Right cardiac atrium (tissue), 5 donors: ENCODE measurements at regions not wholly inside any gene's neighbourhood (a gene's known extent, or its start where the extent isn't known, plus 50 kb on each side); places are given as distances from the start of the nearest gene placed in this dataset.

ENCODE experiments used
- ATAC-seq, 2 donors: fragments of 200-7000 bp; cut with Tn5 transposase; one replicate each; pipeline versions ENCODE4 v1.8.0 to v1.9.1; 2020; ENCODE audit warnings: moderate library complexity in 2 of 2, mild to moderate bottlenecking in 1 of 2
- DNase-seq, 3 donors: peaks; one replicate each; pipeline ENCODE4 v3.0.0-alpha.2; 2020
- H3K27ac ChIP-seq: one replicate; pipeline ENCODE4 v1.5.1; 2013; ENCODE audit warnings: mild to moderate bottlenecking, low read length, control low read depth, moderate library complexity
- H3K27me3 ChIP-seq: one replicate; pipeline ENCODE4 v1.6.1; 2013; ENCODE audit not compliant: control insufficient read depth, insufficient read depth
- H3K4me1 ChIP-seq: one replicate; pipeline ENCODE4 v1.6.1; 2013; ENCODE audit warnings: low read length; ENCODE audit not compliant: control insufficient read depth, insufficient read depth
- H3K4me3 ChIP-seq: one replicate; pipeline ENCODE4 v1.5.1; 2013; ENCODE audit warnings: low read length, control low read depth
- H3K9me3 ChIP-seq: one replicate; pipeline ENCODE4 v1.6.1; 2013; ENCODE audit warnings: low read length; ENCODE audit not compliant: control insufficient read depth
- WGBS: extraction: QIAGEN DNeasy Blood & Tissue Kit; methylation state at CpG from one replicate; pipeline ENCODE4 v1.1.7; 2013; 5-methylcytosine and 5-hydroxymethylcytosine counted together
- intact Hi-C, 4 donors: fragments of 100-400 bp; cut with DNase I; formaldehyde crosslinking; loops; one replicate each; pipeline versions ENCODE4 v1.11.0 to v1.14.0; 2022 to 2023
- donor health status: healthy with polysubstance abuse.
- donor health status: DM: no; HTN: yes; CAD: no.
- donor health status: DM: no; HTN: no; CAD: no.
- donor health status: DM: no; HTN: yes; CAD: no; lungs with severe emphysema.
- donor health status: DM: yes; HTN: yes; CAD: no.

DNA sequence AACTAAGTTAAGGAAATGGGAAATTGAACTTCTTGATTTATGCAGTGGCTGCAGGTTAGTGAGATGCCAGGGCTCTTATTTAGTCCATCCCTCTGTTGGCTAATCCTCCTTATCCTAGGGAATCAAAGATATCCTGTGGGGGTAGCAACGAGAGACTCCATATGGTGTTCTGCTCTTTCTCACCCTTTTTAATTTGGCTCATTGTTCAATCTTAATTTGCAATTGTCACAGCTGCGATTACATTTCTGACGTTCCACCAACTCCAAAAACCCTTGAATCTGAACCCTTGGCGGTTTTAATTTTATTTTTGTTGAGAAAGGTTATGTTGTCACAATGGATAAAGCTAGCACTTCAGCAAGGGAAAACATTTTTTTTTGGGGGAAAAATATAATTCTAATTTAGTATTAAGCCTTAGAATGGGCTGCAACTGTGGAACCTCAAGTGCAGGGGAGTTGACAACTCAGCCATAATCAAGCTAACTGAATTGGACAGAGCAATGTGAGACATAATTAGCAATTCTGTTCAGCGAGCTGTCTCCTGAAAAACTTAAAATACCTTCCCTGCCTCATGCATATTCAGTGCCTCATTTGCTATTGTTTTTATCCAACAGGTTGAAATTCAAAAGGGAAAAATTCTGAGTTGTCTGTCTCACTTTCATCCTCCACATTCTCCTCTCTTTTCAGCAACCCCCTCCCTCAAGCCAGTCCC is 91.3 kb downstream of the MAT2B start:
- no peak for DNase-seq
- WGBS, result 51% methylated on average over 5 of the region's 5 CpGs
- Histone ChIP-seq H3K4me1 (no peaks in the 10 kb centered on the region), H3K4me3 (no peak overlapping the region), H3K27me3 (no peaks in the 10 kb centered on the region), H3K27ac (no peak overlapping the region), H3K9me3 (no peaks in the 10 kb centered on the region)
- intact Hi-C loops, result no loop called here
- ATAC-seq, result no peak

DNA sequence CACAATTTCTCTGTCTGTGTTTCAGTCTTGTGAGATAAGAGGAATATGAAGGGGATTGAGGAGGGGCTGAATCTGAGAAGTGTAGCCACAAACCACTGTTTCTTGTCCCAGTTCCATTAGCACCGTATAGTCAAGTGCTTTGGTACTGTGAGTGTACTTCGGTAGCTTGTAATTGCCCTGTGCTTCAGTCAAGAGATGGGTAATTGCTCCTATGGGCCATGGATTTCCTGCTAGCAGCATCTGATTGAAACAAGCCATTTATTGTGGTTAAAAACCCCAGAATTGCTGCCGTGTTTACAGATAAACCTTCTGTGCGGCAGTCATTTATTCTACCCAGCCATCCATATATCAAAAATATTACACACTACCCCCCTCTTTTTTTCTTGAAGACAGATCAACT is 98.6 kb downstream of the MAT2B start:
- Histone ChIP-seq H3K27me3 (no peaks in the 10 kb centered on the region), H3K4me1 (no peaks in the 10 kb centered on the region), H3K9me3 (no peaks in the 10 kb centered on the region), H3K27ac (no peak overlapping the region), H3K4me3 (no peak overlapping the region)
- ATAC-seq (no peak), DNase-seq (no peak)
- intact Hi-C loops, result no loop called here
- WGBS, result 77% methylated on average over 4 of the region's 4 CpGs

DNA sequence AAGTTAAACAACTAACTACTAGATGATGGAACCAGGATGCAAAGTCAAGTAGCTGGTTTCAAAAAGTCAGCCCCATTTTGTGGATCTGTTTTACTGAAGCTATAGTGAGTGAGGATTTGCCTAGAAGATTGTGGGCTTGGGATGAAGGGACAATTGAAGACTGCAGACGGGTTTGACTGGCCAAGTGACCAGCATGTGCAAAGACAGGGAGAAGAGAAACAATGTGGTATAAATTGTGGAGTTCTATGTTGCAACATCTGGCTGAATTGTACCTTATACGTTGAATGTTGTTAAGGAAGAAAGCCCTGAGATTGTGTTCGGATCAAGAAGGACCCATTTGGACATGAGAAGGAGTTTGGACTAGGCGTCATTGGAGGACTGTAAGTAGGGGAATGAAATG is 101.8 kb downstream of the MAT2B start:
- ATAC-seq, result no peak
- DNase-seq, result no peak
- intact Hi-C loops, result no loop called here
- no peaks in the 10 kb centered on the region for H3K27me3 ChIP-seq
- H3K4me1 ChIP-seq, result no peaks in the 10 kb centered on the region
- H3K9me3 ChIP-seq, result no peaks in the 10 kb centered on the region
- no peak overlapping the region for H3K4me3 ChIP-seq
- 82% methylated on average over 4 of the region's 4 CpGs for WGBS
- H3K27ac ChIP-seq, result no peak overlapping the region

DNA sequence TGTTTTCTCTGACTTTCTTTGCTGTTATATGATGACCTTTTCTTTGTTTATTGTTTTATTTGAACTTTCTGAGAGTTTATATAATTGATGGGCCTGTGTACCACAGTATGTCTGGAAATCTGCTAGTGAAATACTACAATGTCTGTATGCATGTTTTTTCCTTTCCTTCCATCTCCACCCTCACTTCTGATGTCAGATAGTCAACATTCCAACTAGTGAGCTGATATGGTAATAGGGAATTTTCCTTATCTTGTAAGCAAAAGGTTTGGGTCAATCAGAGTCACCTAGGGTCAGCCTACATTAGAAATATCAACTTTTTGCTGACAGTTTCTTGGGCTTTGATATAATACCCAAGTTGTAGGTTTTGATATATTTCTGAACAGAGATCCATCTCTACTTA is 103.2 kb downstream of the MAT2B start:
- no peaks in the 10 kb centered on the region for H3K9me3 ChIP-seq
- DNase-seq (no peak), ATAC-seq (no peak)
- intact Hi-C loops, result no loop called here
- no peaks in the 10 kb centered on the region for H3K4me1 ChIP-seq
- no peak overlapping the region for H3K27ac ChIP-seq
- no peak overlapping the region for H3K4me3 ChIP-seq
- H3K27me3 ChIP-seq, result no peaks in the 10 kb centered on the region

GRCh38 chr5:163609910-163610309 is 104.5 kb downstream of the MAT2B start:
- DNase-seq, result no peak
- no peak for ATAC-seq
- Histone ChIP-seq H3K4me1 (no peaks in the 10 kb centered on the region), H3K27ac (no peak overlapping the region), H3K27me3 (no peaks in the 10 kb centered on the region), H3K9me3 (no peaks in the 10 kb centered on the region), H3K4me3 (no peak overlapping the region)
- WGBS, result 84% methylated on average over 1 of the region's 1 CpG
- intact Hi-C loops, result no loop called here

DNA sequence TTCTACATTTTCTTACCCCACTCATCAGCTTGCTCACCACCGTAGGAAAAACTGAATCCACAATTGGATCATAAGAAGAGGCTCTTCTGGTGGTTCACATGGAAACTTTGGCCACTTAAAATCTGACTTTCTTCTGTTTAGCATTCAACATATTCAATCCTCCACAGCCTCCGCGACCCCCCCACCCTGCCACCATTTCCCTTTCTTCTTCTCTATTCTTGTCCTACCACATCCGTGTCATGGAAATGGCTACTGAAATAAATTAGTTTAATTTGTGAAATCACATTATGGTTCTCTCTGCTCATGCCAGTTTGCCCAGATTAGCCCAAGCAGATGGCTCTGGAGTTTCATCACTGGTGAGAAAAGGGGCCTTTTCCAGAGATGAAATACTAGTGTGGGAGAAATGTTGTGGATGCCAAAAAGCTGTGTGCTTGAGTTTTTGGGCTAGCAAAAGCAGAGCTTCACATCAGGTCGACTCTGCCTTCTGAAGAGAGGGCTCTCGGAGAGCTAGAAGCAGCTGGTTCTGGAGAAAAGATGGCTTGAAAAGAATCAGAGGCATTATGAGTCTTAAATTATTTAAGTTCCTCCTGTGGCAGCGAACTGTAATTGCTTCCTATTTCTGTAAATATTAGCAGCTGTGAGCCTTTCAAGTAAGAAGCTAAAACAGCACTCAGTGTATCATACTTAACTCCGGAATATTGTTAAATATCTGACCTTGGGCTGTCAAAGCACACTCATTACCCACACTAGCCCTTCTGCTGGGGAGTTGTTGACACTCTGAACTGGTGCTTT is 107.1 kb downstream of the MAT2B start:
- Histone ChIP-seq H3K27ac (no peak overlapping the region), H3K4me1 (no peaks in the 10 kb centered on the region), H3K9me3 (no peaks in the 10 kb centered on the region), H3K4me3 (no peak overlapping the region), H3K27me3 (no peaks in the 10 kb centered on the region)
- WGBS, result 74% methylated on average over 8 of the region's 8 CpGs
- DNase-seq (no peak), ATAC-seq (no peak)
- intact Hi-C loops, result no loop called here

- H3K4me1 ChIP-seq, result no peaks in the 10 kb centered on the region
- H3K9me3 ChIP-seq, result no peaks in the 10 kb centered on the region
- WGBS, result 59% methylated on average over 4 of the region's 4 CpGs
- intact Hi-C loops, result no loop called here
- H3K27me3 ChIP-seq, result no peaks in the 10 kb centered on the region
- H3K27ac ChIP-seq, result no peak overlapping the region
- ATAC-seq (no peak), DNase-seq (no peak)
- H3K4me3 ChIP-seq, result no peak overlapping the region
Measured at GRCh38 chr5:163613150-163613442, 107.7 kb downstream of the MAT2B start.

- intact Hi-C loops, result no loop called here
- no peak for ATAC-seq
- H3K9me3 ChIP-seq, result no peaks in the 10 kb centered on the region
Measured at GRCh38 chr5:163614787-163615186, 109.4 kb downstream of the MAT2B start.

GRCh38 chr5:163619273-163619934 is 114.0 kb downstream of the MAT2B start:
- WGBS, result 78% methylated on average over 3 of the region's 3 CpGs
- ATAC-seq, result no peak
- no peaks in the 10 kb centered on the region for H3K27me3 ChIP-seq
- no peak for DNase-seq
- H3K9me3 ChIP-seq, result no peaks in the 10 kb centered on the region
- intact Hi-C loops, result no loop called here
- H3K4me3 ChIP-seq, result no peak overlapping the region
- H3K4me1 ChIP-seq, result no peaks in the 10 kb centered on the region
- no peak overlapping the region for H3K27ac ChIP-seq

More at GRCh38 chr5:163614787-163615186, 109.4 kb downstream of the MAT2B start:
- no peaks in the 10 kb centered on the region for H3K27me3 ChIP-seq
- H3K4me1 ChIP-seq, result no peaks in the 10 kb centered on the region
- H3K4me3 ChIP-seq, result no peak overlapping the region
- 49% methylated on average over 3 of the region's 3 CpGs for WGBS
- DNase-seq, result no peak
- H3K27ac ChIP-seq, result no peak overlapping the region

DNA sequence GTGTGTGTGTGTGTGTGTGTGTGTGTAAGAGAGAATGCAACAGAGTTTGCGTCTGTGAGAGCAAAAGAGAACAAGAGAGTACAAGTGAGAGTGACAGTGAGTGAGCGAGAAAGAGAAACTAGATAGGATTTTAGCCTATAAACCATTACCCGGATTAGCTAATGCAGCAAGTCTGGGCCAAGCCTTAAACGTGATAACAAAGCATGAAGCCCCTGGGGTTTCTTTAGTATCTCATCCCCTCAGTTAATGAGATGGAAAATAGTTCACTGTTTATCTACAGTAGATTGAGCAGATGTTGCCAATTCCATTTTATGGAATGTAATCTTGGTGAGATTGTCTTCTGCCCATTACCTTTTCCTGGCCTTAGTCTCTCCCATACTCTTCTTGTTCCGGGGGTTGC is 114.5 kb downstream of the MAT2B start:
- ATAC-seq (no peak), DNase-seq (no peak)
- Histone ChIP-seq H3K4me1 (no peaks in the 10 kb centered on the region), H3K4me3 (no peak overlapping the region), H3K9me3 (no peaks in the 10 kb centered on the region), H3K27me3 (no peaks in the 10 kb centered on the region), H3K27ac (no peak overlapping the region)
- WGBS, result 53% methylated on average over 5 of the region's 5 CpGs
- intact Hi-C loops, result no loop called here

DNA sequence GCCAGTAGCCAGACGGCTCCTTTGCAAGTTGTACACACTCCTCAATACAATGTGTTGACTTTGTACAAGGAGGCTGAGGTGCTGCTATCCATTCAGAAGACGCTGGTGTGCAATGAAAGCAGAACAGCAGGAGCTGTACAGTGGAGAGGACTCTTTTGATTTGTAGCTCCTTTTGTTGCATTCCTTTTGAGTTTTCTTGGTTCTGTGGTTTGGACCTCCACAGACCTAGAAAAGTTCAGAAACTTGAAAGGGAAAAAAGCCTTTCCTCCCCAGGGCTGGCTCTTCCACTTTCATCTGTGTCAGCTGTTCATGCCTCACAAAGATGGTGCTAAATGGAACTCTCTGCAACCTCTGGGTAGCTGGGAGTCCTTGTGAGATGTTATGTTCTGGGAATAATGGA is 117.4 kb downstream of the MAT2B start:
- H3K27me3 ChIP-seq, result no peaks in the 10 kb centered on the region
- no peak for DNase-seq
- H3K4me1 ChIP-seq, result no peaks in the 10 kb centered on the region

More for the DNA sequence above, 117.4 kb downstream of the MAT2B start:
- no peak for ATAC-seq
- intact Hi-C loops, result no loop called here
- Histone ChIP-seq H3K9me3 (no peaks in the 10 kb centered on the region), H3K4me3 (no peak overlapping the region), H3K27ac (no peak overlapping the region)
- 80% methylated on average over 2 of the region's 2 CpGs for WGBS
